Endothelial cell of umbilical vein (primary cell): ENCODE measurements at regions not wholly inside any gene's neighbourhood (a gene's known extent, or its start where the extent isn't known, plus 50 kb on each side); places are given as distances from the start of the nearest gene placed in this dataset.

Experiments
- BruUV-seq: library from RNA; stranded (reverse); fragments of 400-500 nt; replicated peaks from 2 replicates; lab custom pipeline; 2021; lab: Mats Ljungman, UMichigan
- CTCF ChIA-PET: fragments of 300-600, 350-600 bp; sonication (Branson Sonifier 250); formaldehyde crosslinking; loops from one replicate; lab custom pipeline; 2021; ENCODE audit warnings: antibody characterized with exemption, inconsistent platforms; lab: Charles Lee
- POLR2A ChIA-PET: fragments of 300-600, 350-600 bp; sonication (Branson Sonifier 250); formaldehyde crosslinking; loops from one replicate; lab custom pipeline; 2021; ENCODE audit warnings: antibody characterized with exemption, inconsistent platforms; lab: Charles Lee
- DNase-seq: peaks from one replicate; pipeline ENCODE4 v3.0.0-alpha.2; 2011; ENCODE audit warnings: low read depth, low spot score
- FAIRE-seq: peaks from 2 replicates; lab custom pipeline; 2011; peaks lifted over from hg19 to GRCh38; lab: Jason Lieb, UNC
- H2AFZ ChIP-seq: 2 replicates; pipeline ENCODE4 v1.6.0; 2012; ENCODE audit warnings: low read depth, low read length, control low read depth, inconsistent platforms
- H3K27ac ChIP-seq: 2 replicates; pipeline ENCODE4 v1.5.1; 2011; ENCODE audit warnings: low read depth, mild to moderate bottlenecking, control low read depth, low read length, moderate library complexity; ENCODE audit not compliant: insufficient read depth
- H3K27me3 ChIP-seq, 2 experiments: 2 replicates each; pipeline versions ENCODE4 v1.6.0 to v1.6.1; 2011; ENCODE audit warnings: low read length in 2 of 2, mixed read lengths in 1 of 2; ENCODE audit not compliant: control insufficient read depth in 2 of 2, insufficient read depth in 2 of 2
- H3K36me3 ChIP-seq, 2 experiments: 2 replicates in 1 of 2; 3 replicates in 1 of 2; pipeline ENCODE4 v1.5.1; 2011; ENCODE audit warnings: low read length in 2 of 2, mild to moderate bottlenecking in 1 of 2, moderate library complexity in 1 of 2; ENCODE audit not compliant: control insufficient read depth in 2 of 2, insufficient read depth in 2 of 2; ENCODE audit errors: extremely low read depth in 1 of 2
- H3K4me1 ChIP-seq: 3 replicates; pipeline ENCODE4 v1.5.1; 2011; ENCODE audit warnings: mild to moderate bottlenecking, low read length; ENCODE audit not compliant: control insufficient read depth, insufficient read depth; ENCODE audit errors: extremely low read depth
- H3K4me2 ChIP-seq: 2 replicates; pipeline ENCODE4 v1.6.1; 2011; ENCODE audit warnings: low read length, control low read depth, mixed read lengths; ENCODE audit not compliant: insufficient read depth
- H3K4me3 ChIP-seq, 3 experiments: fragments of 200-600 bp in 1 of 3; sonication (generic), shearing (Covaris generic) in 1 of 3; replicated peaks in 1 of 3; 2 replicates each; pipeline ENCODE4 v1.5.1; 2011 to 2016; ENCODE audit warnings: control low read depth in 3 of 3, low read length in 3 of 3, mild to moderate bottlenecking in 2 of 3, inconsistent platforms in 1 of 3, low read depth in 1 of 3, moderate library complexity in 1 of 3; ENCODE audit not compliant: insufficient read depth in 1 of 3
- H3K79me2 ChIP-seq: 2 replicates; pipeline ENCODE4 v1.6.0; 2012; ENCODE audit warnings: low read length, inconsistent platforms; ENCODE audit not compliant: control insufficient read depth, insufficient read depth
- H3K9ac ChIP-seq: replicated peaks from 2 replicates; pipeline ENCODE3; 2011; ENCODE audit warnings: low read length, control low read depth; ENCODE audit not compliant: insufficient read depth; ENCODE audit errors: extremely low read depth
- H3K9me1 ChIP-seq: replicated peaks from 3 replicates; pipeline ENCODE4 v1.6.0; 2011; ENCODE audit warnings: mild to moderate bottlenecking, low read length; ENCODE audit not compliant: control insufficient read depth, insufficient read depth; ENCODE audit errors: extremely low read depth
- H3K9me3 ChIP-seq: replicated peaks from 2 replicates; pipeline ENCODE4 v1.5.1; 2012; ENCODE audit warnings: low read length, inconsistent platforms; ENCODE audit not compliant: control insufficient read depth, insufficient read depth
- H4K20me1 ChIP-seq: replicated peaks from 2 replicates; pipeline ENCODE3; 2011; ENCODE audit warnings: mild to moderate bottlenecking, low read length; ENCODE audit not compliant: control insufficient read depth, insufficient read depth; ENCODE audit errors: extremely low read depth
- EZH2 ChIP-seq: IDR thresholded peaks from 2 replicates; pipeline ENCODE4 v1.6.1; 2012; ENCODE audit warnings: borderline replicate concordance, low read depth, mild to moderate bottlenecking, moderate library complexity, low read length, inconsistent platforms; ENCODE audit not compliant: severe bottlenecking
- FOS ChIP-seq: IDR thresholded peaks from 2 replicates; pipeline ENCODE4 v1.6.1; 2011; ENCODE audit warnings: mild to moderate bottlenecking, low read length, moderate library complexity, borderline replicate concordance; ENCODE audit not compliant: insufficient read depth
- GATA2 ChIP-seq: IDR thresholded peaks from 2 replicates; pipeline ENCODE4 v1.7.0; 2011; ENCODE audit warnings: low read depth, mild to moderate bottlenecking, moderate library complexity, mixed read lengths, low read length; ENCODE audit not compliant: insufficient read length, insufficient read depth
- JUN ChIP-seq: IDR thresholded peaks from 2 replicates; pipeline ENCODE4 v1.6.1; 2011; ENCODE audit warnings: borderline replicate concordance, low read depth; ENCODE audit not compliant: insufficient read length, insufficient read depth
- MYC ChIP-seq: IDR thresholded peaks from one replicate; pipeline ENCODE4 v1.6.1; 2011; ENCODE audit warnings: mild to moderate bottlenecking, low read depth, low read length
- POLR2A ChIP-seq: IDR thresholded peaks from 2 replicates; pipeline ENCODE4 v1.6.1; 2012; ENCODE audit warnings: low read depth, mild to moderate bottlenecking, control low read depth, low read length
- POLR2AphosphoS5 ChIP-seq: IDR thresholded peaks from 2 replicates; pipeline ENCODE4 v1.6.1; 2012; ENCODE audit warnings: low read depth, mild to moderate bottlenecking, control low read depth, low read length, moderate library complexity; ENCODE audit not compliant: insufficient read depth
- dilution Hi-C: fragments of 300-500 bp; cut with MboI; formaldehyde crosslinking; loops from one replicate; pipeline ENCODE4 v1.15.0; 2019; ENCODE audit warnings: low sequenced_read_pairs; ENCODE audit not compliant: extremely low pct_ligation_motif_present
- intact Hi-C: fragments of 100-400 bp; cut with micrococcal nuclease; formaldehyde crosslinking; loops from one replicate; pipeline ENCODE4 v1.10.0; 2022
- TF ChIP-seq, protein P1 (sequence below), 2 donors: IDR thresholded peaks; 1 replicate in 1 of 2; 2 replicates in 1 of 2; pipeline ENCODE4 v1.5.1; 2011; ENCODE audit warnings: low read length in 2 of 2, mild to moderate bottlenecking in 2 of 2, moderate library complexity in 2 of 2, control low read depth in 1 of 2, inconsistent platforms in 1 of 2, low read depth in 1 of 2; ENCODE audit not compliant: insufficient read depth in 1 of 2; ENCODE audit errors: extremely low read depth in 1 of 2
- TF ChIP-seq, protein P2 (sequence below): IDR thresholded peaks from 2 replicates; pipeline ENCODE4 v1.6.1; 2011; ENCODE audit not compliant: insufficient read depth, insufficient read length

DNA sequence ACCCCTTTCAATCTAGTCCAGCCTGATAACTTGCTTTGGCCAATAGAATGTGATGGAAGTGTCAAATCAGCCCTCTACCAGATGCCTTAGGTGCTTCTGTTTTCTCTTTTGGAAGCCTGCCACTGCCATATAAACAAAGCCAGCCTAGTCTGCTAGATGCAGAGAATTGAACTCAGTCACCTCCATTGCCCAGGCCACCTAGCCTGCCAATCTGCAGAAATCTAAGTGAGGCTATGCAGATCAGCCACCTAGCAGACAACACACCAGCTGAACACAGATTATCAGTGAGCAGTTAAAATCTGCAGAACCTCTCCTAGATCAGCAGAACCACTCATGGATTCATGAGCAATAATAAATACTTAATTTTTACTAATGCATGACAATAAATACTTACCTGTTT, 1108.2 kb downstream of the PCDH18 start:
- Histone ChIP-seq H3K27me3 (no peaks in the 10 kb centered on the region), H4K20me1 (no peaks in the 10 kb centered on the region), H2AFZ (no peak overlapping the region), H3K4me3 (no peak overlapping the region), H3K79me2 (no peaks in the 10 kb centered on the region), H3K9me1 (no peaks in the 10 kb centered on the region), H3K4me2 (no peak overlapping the region), H3K36me3 (no peaks in the 10 kb centered on the region), H3K9ac (no peak overlapping the region), H3K9me3 (no peaks in the 10 kb centered on the region), H3K4me1 (no peaks in the 10 kb centered on the region), H3K27ac (no peak overlapping the region)
- dilution Hi-C loops (no loop called here), intact Hi-C loops (no loop called here)
- ChIA-PET CTCF (no interaction called here), POLR2A (no interaction called here)
- FAIRE-seq: no peak
- TF ChIP-seq, protein P1, sequence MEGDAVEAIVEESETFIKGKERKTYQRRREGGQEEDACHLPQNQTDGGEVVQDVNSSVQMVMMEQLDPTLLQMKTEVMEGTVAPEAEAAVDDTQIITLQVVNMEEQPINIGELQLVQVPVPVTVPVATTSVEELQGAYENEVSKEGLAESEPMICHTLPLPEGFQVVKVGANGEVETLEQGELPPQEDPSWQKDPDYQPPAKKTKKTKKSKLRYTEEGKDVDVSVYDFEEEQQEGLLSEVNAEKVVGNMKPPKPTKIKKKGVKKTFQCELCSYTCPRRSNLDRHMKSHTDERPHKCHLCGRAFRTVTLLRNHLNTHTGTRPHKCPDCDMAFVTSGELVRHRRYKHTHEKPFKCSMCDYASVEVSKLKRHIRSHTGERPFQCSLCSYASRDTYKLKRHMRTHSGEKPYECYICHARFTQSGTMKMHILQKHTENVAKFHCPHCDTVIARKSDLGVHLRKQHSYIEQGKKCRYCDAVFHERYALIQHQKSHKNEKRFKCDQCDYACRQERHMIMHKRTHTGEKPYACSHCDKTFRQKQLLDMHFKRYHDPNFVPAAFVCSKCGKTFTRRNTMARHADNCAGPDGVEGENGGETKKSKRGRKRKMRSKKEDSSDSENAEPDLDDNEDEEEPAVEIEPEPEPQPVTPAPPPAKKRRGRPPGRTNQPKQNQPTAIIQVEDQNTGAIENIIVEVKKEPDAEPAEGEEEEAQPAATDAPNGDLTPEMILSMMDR (IDR thresholded peaks at IDR 0.05; ENCODE audit: extremely low read depth in 1 of 2, insufficient read depth in 1 of 2, low read depth in 1 of 2, low read length in 2 of 2): no peak
- no peak for TF ChIP-seq FOS
- no TSS peak for BruUV-seq
- no peak for DNase-seq

DNA sequence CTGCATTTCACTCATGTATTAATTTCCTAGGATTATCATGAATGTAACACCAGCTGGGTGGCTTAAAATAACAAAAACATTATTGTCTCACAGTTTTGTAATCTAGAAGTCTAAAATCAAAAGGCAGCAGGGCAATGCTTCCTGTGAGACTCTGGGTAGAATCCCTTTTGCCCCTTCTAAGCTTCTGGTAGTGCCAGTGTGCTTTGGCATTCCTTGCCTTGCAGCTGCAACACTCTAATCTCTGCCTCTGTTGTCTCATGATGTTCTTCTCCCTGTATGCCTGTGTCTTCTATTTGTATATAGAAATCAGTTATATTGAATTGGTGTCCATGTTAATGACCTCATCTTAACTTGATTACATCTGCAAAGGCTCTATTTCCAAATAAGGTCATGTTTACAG, 1117.3 kb downstream of the PCDH18 start:
- DNase-seq (peak; percentile 73), FAIRE-seq (no peak)
- Histone ChIP-seq H3K27me3 (no peaks in the 10 kb centered on the region), H3K9me3 (no peaks in the 10 kb centered on the region), H3K4me3 (no peak overlapping the region), H3K9me1 (no peaks in the 10 kb centered on the region), H3K79me2 (no peaks in the 10 kb centered on the region), H3K36me3 (no peaks in the 10 kb centered on the region), H3K27ac (no peak overlapping the region), H3K4me2 (no peak overlapping the region), H3K4me1 (peaks cover 22% of the 10 kb centered on the region), H4K20me1 (no peaks in the 10 kb centered on the region), H3K9ac (no peak overlapping the region), H2AFZ (no peak overlapping the region)
- no TSS peak for BruUV-seq
- CTCF ChIA-PET: interaction anchor here (1.0 kb wide), 1 partner anchor 12 kb away, joined by 3 read pairs; no protein-coding TSS in a partner anchor
- intact Hi-C loops: no loop called here
- TF ChIP-seq EZH2 (no peak), GATA2 (no peak), FOS (no peak), MYC (no peak), POLR2AphosphoS5 (no peak), JUN (no peak), POLR2A (no peak)
- TF ChIP-seq, protein P1 (IDR thresholded peaks at IDR 0.05; ENCODE audit: extremely low read depth in 1 of 2, insufficient read depth in 1 of 2, low read depth in 1 of 2, low read length in 2 of 2): no peak
- TF ChIP-seq, protein P2, sequence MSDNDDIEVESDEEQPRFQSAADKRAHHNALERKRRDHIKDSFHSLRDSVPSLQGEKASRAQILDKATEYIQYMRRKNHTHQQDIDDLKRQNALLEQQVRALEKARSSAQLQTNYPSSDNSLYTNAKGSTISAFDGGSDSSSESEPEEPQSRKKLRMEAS: no peak
- POLR2A ChIA-PET: no interaction called here
- dilution Hi-C loops: no loop called here
